ENCODE measurements at regions not wholly inside any gene's neighbourhood (a gene's known extent, or its start where the extent isn't known, plus 50 kb on each side); places are given as distances from the start of the nearest gene placed in this dataset.

GRCh38 chr14:54213536-54213935 lies 183.3 kb upstream of the CDKN3 start:
- no peak overlapping the region for H3K9ac ChIP-seq (ENCODE audit: low read length)
- no peaks in the 10 kb centered on the region for H3F3A ChIP-seq (ENCODE audit: insufficient read depth, low read length, poor library complexity, severe bottlenecking)
- H4K20me1 ChIP-seq (ENCODE audit: insufficient read depth), result no peaks in the 10 kb centered on the region
- H3K36me3 ChIP-seq (ENCODE audit: insufficient read depth, low read length), result no peaks in the 10 kb centered on the region
- H3K27ac ChIP-seq (ENCODE audit: low read length), result no peak overlapping the region
- H3K9me2 ChIP-seq (ENCODE audit: insufficient read depth, low read length), result no peaks in the 10 kb centered on the region
- peaks cover 14% of the 10 kb centered on the region for H3K27me3 ChIP-seq (ENCODE audit: insufficient read depth, low read depth, low read length)
- H3K4me2 ChIP-seq (ENCODE audit: low read length), result no peak overlapping the region
- no peaks in the 10 kb centered on the region for H3K79me2 ChIP-seq (replicated peaks; ENCODE audit: insufficient read depth, low read length)
- H3K9me3 ChIP-seq (ENCODE audit: low read length), result no peaks in the 10 kb centered on the region
- H2AFZ ChIP-seq (ENCODE audit: low read depth, low read length), result no peak overlapping the region
- no peak overlapping the region for H3K4me3 ChIP-seq (ENCODE audit: low read length)
- TF ChIP-seq POLR2AphosphoS5 (IDR thresholded peaks at IDR 0.05) (no peak), MXI1 (conservative IDR thresholded peaks at IDR 0.05; ENCODE audit: poor library complexity, severe bottlenecking) (no peak), EP300 (conservative IDR thresholded peaks at IDR 0.05; ENCODE audit: poor library complexity, severe bottlenecking) (no peak), TAF1 (IDR thresholded peaks at IDR 0.05; ENCODE audit: low read depth) (no peak), CTCF (IDR thresholded peaks at IDR 0.05; ENCODE audit: poor library complexity, severe bottlenecking) (no peak), REST (IDR thresholded peaks at IDR 0.05; ENCODE audit: borderline replicate concordance) (no peak), EZH2 (IDR thresholded peaks at IDR 0.05; ENCODE audit: borderline replicate concordance, insufficient read depth, low read length, poor library complexity, severe bottlenecking) (no peak), SMC3 (conservative IDR thresholded peaks at IDR 0.05; ENCODE audit: poor library complexity) (no peak), RAD21 (conservative IDR thresholded peaks at IDR 0.05) (no peak)

GRCh38 chr14:54216827-54217226 lies 180.0 kb upstream of the CDKN3 start:
- no peak overlapping the region for H3K4me2 ChIP-seq (ENCODE audit: low read length)
- H3K27me3 ChIP-seq (ENCODE audit: insufficient read depth, low read depth, low read length), result peaks cover 47% of the 10 kb centered on the region
- no peak overlapping the region for H2AFZ ChIP-seq (ENCODE audit: low read depth, low read length)
- TF ChIP-seq CTCF (IDR thresholded peaks at IDR 0.05; ENCODE audit: poor library complexity, severe bottlenecking), result no peak
- no peak for TF ChIP-seq POLR2AphosphoS5 (IDR thresholded peaks at IDR 0.05)
- H3K4me3 ChIP-seq (ENCODE audit: low read length), result no peak overlapping the region
- H3K9me3 ChIP-seq (ENCODE audit: low read length), result no peaks in the 10 kb centered on the region
- H3K36me3 ChIP-seq (ENCODE audit: insufficient read depth, low read length), result no peaks in the 10 kb centered on the region
- H3F3A ChIP-seq (ENCODE audit: insufficient read depth, low read length, poor library complexity, severe bottlenecking), result no peaks in the 10 kb centered on the region
- no peaks in the 10 kb centered on the region for H3K79me2 ChIP-seq (replicated peaks; ENCODE audit: insufficient read depth, low read length)
- no peak overlapping the region for H3K27ac ChIP-seq (ENCODE audit: low read length)
- H3K9ac ChIP-seq (ENCODE audit: low read length), result no peak overlapping the region
- no peaks in the 10 kb centered on the region for H4K20me1 ChIP-seq (ENCODE audit: insufficient read depth)
- no peaks in the 10 kb centered on the region for H3K9me2 ChIP-seq (ENCODE audit: insufficient read depth, low read length)

All from neural cell (in vitro differentiated cells).